ENCODE measurements at regions not wholly inside any gene's neighbourhood (a gene's known extent, or its start where the extent isn't known, plus 50 kb on each side); places are given as distances from the start of the nearest gene placed in this dataset.
"Not testable (repeated sequence)": the region's sequence is repeated elsewhere in the genome, so short reads cannot be mapped to it uniquely, and the experiment has no call there.

DNA sequence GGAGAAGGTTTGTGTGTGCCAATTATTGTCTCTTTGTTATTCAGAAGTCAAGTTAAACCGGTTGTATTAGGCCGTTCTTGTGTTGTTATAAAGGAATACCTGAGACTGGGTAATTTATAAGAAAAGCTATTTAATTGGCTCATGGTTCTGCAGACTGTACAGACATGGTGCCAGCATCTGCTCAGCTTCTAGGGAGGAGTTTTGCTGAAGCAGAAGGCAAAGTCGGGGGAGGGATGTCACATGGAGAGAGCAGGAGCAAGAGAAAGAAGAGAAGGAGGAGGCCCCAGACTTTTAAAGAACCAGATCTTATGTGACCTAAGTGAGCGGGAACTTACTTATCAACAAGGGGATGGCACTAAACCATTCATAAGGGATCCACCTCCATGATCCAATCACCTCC is 349.3 kb upstream of the PCDH18 start:
- H2AFZ ChIP-seq (ENCODE audit: low read depth, low read length), result no peak overlapping the region
- H3K36me3 ChIP-seq (ENCODE audit: insufficient read depth, low read length), result no peaks in the 10 kb centered on the region
- H3K9ac ChIP-seq (ENCODE audit: low read length), result no peak overlapping the region
- H3K79me2 ChIP-seq (replicated peaks; ENCODE audit: insufficient read depth, low read length), result no peaks in the 10 kb centered on the region
- no peaks in the 10 kb centered on the region for H3K9me3 ChIP-seq (ENCODE audit: low read length)
- H3K27ac ChIP-seq (ENCODE audit: low read length), result no peak overlapping the region
- no peak for TF ChIP-seq MXI1 (conservative IDR thresholded peaks at IDR 0.05; ENCODE audit: poor library complexity, severe bottlenecking)
- TF ChIP-seq EZH2 (IDR thresholded peaks at IDR 0.05; ENCODE audit: borderline replicate concordance, insufficient read depth, low read length, poor library complexity, severe bottlenecking), result no peak
- TF ChIP-seq, protein P1, sequence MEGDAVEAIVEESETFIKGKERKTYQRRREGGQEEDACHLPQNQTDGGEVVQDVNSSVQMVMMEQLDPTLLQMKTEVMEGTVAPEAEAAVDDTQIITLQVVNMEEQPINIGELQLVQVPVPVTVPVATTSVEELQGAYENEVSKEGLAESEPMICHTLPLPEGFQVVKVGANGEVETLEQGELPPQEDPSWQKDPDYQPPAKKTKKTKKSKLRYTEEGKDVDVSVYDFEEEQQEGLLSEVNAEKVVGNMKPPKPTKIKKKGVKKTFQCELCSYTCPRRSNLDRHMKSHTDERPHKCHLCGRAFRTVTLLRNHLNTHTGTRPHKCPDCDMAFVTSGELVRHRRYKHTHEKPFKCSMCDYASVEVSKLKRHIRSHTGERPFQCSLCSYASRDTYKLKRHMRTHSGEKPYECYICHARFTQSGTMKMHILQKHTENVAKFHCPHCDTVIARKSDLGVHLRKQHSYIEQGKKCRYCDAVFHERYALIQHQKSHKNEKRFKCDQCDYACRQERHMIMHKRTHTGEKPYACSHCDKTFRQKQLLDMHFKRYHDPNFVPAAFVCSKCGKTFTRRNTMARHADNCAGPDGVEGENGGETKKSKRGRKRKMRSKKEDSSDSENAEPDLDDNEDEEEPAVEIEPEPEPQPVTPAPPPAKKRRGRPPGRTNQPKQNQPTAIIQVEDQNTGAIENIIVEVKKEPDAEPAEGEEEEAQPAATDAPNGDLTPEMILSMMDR (IDR thresholded peaks at IDR 0.05; ENCODE audit: poor library complexity, severe bottlenecking), result no peak
- TF ChIP-seq RAD21 (conservative IDR thresholded peaks at IDR 0.05), result no peak
- no peak for TF ChIP-seq TAF1 (IDR thresholded peaks at IDR 0.05; ENCODE audit: low read depth)
- no peak for TF ChIP-seq POLR2AphosphoS5 (IDR thresholded peaks at IDR 0.05)
- no peak for TF ChIP-seq REST (IDR thresholded peaks at IDR 0.05; ENCODE audit: borderline replicate concordance)
- no peak for TF ChIP-seq EP300 (conservative IDR thresholded peaks at IDR 0.05; ENCODE audit: poor library complexity, severe bottlenecking)
- TF ChIP-seq SMC3 (conservative IDR thresholded peaks at IDR 0.05; ENCODE audit: poor library complexity), result no peak
- H3K4me3 ChIP-seq (ENCODE audit: low read length), result no peak overlapping the region
- no peak overlapping the region for H3K4me2 ChIP-seq (ENCODE audit: low read length)
- H3K27me3 ChIP-seq (ENCODE audit: insufficient read depth, low read depth, low read length), result no peaks in the 10 kb centered on the region
- H4K20me1 ChIP-seq (ENCODE audit: insufficient read depth), result no peaks in the 10 kb centered on the region
- H3K9me2 ChIP-seq (ENCODE audit: insufficient read depth, low read length), result no peaks in the 10 kb centered on the region
- no peaks in the 10 kb centered on the region for H3F3A ChIP-seq (ENCODE audit: insufficient read depth, low read length, poor library complexity, severe bottlenecking)

DNA sequence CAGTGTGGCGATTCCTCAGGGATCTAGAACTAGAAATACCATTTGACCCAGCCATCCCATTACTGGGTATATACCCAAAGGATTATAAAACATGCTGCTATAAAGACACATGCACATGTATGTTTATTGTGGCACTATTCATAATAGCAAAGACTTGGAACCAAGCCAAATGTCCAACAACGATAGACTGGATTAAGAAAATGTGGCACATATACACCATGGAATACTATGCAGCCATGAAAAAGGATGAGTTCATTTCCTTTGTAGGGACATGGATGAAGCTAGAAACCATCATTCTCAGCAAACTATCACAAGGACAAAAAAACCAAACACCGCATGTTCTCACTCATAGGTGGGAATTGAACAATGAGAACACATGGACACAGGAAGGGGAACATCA is 335.8 kb upstream of the PCDH18 start:
- not testable (repeated sequence) for H3K27ac ChIP-seq (ENCODE audit: low read length); H3K79me2 ChIP-seq (replicated peaks; ENCODE audit: insufficient read depth, low read length); H3K4me3 ChIP-seq (ENCODE audit: low read length); H4K20me1 ChIP-seq (ENCODE audit: insufficient read depth); H3K27me3 ChIP-seq (ENCODE audit: insufficient read depth, low read depth, low read length); H3K9ac ChIP-seq (ENCODE audit: low read length); H3K9me2 ChIP-seq (ENCODE audit: insufficient read depth, low read length); H3K36me3 ChIP-seq (ENCODE audit: insufficient read depth, low read length); H3F3A ChIP-seq (ENCODE audit: insufficient read depth, low read length, poor library complexity, severe bottlenecking); H2AFZ ChIP-seq (ENCODE audit: low read depth, low read length); H3K4me2 ChIP-seq (ENCODE audit: low read length); H3K9me3 ChIP-seq (ENCODE audit: low read length)

DNA sequence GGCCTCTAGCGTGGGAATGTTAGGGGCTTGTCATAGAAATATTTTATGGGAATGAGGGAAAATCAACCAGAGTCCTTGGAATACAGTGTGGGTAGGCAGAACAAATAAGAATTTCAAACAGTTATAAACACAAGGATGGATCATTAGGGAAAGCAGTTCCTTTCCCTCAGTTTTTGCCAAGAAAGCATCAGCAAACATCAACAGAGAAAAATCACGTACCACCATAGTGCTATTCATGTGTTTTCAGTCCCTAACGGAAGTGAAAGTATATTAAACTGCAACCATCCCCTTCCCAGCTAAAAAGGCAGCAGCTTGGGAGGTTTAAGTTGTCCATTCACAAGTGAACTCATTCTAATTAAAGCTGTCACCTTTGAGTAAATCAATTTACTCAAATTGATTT is 334.4 kb upstream of the PCDH18 start:
- Histone ChIP-seq H3K4me2 (ENCODE audit: low read length) (no peak overlapping the region), H3K27me3 (ENCODE audit: insufficient read depth, low read depth, low read length) (no peaks in the 10 kb centered on the region), H3K9me2 (ENCODE audit: insufficient read depth, low read length) (no peaks in the 10 kb centered on the region), H3K9me3 (ENCODE audit: low read length) (no peaks in the 10 kb centered on the region), H3K36me3 (ENCODE audit: insufficient read depth, low read length) (no peaks in the 10 kb centered on the region), H3K79me2 (replicated peaks; ENCODE audit: insufficient read depth, low read length) (no peaks in the 10 kb centered on the region), H3K27ac (ENCODE audit: low read length) (no peak overlapping the region), H3K9ac (ENCODE audit: low read length) (no peak overlapping the region), H2AFZ (ENCODE audit: low read depth, low read length) (no peak overlapping the region), H4K20me1 (ENCODE audit: insufficient read depth) (no peaks in the 10 kb centered on the region), H3K4me3 (ENCODE audit: low read length) (no peak overlapping the region), H3F3A (ENCODE audit: insufficient read depth, low read length, poor library complexity, severe bottlenecking) (no peaks in the 10 kb centered on the region)
- TF ChIP-seq, protein P1 (IDR thresholded peaks at IDR 0.05; ENCODE audit: poor library complexity, severe bottlenecking), result no peak
- TF ChIP-seq MXI1 (conservative IDR thresholded peaks at IDR 0.05; ENCODE audit: poor library complexity, severe bottlenecking) (no peak), SMC3 (conservative IDR thresholded peaks at IDR 0.05; ENCODE audit: poor library complexity) (no peak), REST (IDR thresholded peaks at IDR 0.05; ENCODE audit: borderline replicate concordance) (no peak), POLR2AphosphoS5 (IDR thresholded peaks at IDR 0.05) (no peak), TAF1 (IDR thresholded peaks at IDR 0.05; ENCODE audit: low read depth) (no peak), EZH2 (IDR thresholded peaks at IDR 0.05; ENCODE audit: borderline replicate concordance, insufficient read depth, low read length, poor library complexity, severe bottlenecking) (no peak), RAD21 (conservative IDR thresholded peaks at IDR 0.05) (no peak), EP300 (conservative IDR thresholded peaks at IDR 0.05; ENCODE audit: poor library complexity, severe bottlenecking) (no peak)
